ENCODE measurements at regions not wholly inside any gene's neighbourhood (a gene's known extent, or its start where the extent isn't known, plus 50 kb on each side); places are given as distances from the start of the nearest gene placed in this dataset.
A peak's percentile ranks its signal among the peaks of the same experiment; 100 is the strongest.

DNA sequence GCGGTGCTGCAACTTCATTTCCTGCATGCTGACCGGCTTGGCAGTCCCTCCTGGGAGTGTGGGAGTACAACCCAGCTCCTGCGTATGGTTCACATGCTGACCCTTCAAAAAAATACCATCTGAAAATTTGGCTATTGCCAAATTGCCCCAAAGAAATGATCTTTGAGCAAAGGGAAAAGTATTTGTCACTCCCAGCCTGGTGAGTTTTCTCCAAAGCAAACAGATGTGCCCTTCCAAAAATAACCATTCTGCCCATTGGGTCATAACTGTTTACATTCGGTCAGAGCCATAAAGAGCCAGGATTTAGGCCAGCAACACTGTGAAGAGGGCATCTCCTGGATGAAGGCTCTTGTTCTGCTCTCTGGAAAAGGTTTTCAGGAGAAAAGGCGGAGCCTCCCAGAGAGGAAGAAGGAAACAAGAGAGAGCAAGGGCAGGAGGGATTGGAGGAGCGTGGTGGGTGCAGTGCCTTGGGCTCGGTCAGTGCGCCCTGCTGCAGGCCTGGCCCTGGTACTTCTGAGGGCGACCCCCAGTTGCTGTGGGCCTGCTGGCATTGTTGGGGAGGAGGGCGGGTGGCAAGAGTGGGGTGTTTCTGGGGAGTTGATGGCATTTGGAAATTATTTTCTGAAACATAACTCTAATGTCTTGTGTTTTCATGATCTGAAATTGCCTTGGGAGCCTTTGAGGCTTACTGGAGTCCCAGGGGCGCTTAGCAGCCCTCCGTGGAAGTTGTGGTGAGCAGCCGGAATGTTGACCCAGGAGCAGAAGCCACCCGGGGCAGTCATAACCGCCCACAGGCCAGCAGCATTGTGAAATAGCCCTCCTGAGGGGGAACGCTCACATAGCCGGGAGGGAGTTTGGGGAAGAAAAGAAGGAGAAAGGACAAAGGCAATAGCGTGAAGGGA, 248.4 kb downstream of the MYLK4 start:
- DNase-seq = no peak

DNA sequence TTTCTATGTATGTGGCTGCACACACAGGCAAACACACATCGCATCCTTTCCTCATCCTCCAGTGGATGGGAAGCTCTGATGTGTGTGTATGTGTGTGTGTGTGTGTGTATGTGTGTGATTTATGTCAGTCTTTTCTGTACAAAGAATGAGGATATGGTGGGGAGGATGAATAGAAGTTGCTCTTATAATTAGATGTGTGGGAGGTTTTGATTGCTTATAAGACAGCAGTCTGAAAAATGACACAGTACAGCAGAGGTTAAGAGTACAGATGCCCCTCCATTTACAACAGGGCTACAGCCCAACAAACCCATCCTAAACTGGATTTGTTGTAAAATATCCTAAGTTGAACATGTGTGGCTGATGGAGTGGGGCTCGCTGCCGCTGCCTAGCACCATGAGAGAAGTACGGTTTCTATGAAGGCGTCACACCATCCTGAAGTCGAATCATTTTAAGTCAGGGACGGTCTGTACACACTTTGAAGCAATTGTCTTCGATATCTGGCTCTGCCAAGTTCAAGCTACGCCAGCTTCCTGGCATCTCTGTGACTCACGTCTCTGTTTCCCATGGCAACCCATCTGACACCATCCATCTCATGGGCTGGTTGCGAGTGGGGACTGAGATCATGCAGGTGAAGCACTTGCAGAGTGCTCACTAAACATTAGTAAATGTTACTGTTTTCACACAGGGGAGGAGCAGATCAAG, 252.6 kb downstream of the MYLK4 start:
- peak; percentile 27 for DNase-seq

DNA sequence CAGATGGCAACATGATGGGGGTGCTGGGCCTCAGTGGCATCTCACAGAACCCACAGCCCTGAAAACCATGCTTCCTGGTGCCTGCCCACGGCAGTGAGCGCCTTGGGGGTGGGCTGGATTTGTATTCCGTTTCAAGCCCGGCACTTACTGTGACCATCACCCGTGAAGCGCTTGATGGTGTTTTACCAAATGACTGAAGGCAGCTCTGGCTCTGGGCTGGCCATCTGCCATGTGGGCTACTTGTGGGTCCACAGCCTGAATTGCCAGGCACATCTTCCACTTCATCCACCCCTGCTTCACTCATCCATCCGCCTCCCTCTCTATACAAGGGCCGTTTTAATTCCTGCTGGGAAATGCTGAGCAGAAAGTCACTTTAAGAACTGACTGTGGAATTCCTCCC, 250.9 kb upstream of the GMDS start:
- DNase-seq = no peak

DNA sequence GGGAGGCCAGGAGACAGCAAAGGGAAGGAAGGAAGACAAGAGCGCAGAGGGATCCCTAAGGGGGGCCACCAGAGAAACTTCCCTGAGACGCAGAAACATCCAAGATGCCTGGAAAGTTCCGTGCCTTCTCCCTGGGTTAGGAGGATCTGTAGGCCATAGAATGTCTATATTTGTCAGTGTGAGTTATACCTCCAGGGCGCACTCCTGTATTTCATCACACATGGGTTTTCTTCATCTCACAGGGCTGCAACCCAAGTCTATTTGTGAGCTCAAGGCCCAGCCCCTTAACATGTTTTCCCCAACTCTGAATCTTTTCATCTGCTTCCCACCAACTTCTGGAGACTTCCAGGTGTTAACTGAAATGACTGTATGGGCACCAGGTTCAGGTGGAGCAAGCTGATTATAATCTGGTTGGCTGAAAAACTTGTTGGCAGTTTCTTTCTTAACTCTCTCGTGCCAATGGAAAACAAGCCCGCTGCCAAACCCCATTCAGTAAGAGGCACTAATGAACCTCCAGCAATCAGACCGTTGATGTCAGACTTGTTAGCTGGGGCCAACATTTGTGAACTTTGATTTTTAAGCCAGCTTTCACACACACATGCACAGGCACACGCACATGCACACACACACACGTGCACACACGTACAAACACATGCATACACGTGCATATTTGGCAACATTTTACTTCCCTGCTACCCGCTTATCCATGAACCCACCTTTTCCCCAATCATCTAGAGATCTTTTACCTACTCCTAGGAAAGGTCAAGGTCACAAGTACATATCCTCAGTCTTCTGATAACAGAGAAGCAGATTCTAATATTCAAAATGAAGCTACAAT, 247.5 kb upstream of the GMDS start:
- DNase-seq = no peak

DNA sequence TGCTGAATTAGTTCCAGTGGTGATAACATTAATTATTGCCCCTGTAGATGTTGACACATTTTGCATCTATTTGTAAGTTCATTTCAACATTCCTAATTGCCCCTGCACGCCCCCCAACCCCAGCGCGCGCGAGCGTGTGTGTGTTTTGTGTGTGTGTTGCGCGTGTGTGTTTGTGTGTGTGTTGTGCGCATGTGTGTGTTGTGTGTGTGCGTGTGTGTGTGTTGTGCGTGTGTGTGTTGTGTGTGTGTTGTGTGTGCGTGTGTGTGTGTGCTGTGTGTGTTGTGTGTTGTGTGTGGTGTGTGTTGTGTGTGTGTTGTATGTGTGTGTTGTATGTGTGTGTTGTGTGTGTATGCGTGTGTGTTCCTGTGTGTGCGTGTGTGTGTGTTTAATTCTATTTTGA, 245.7 kb upstream of the GMDS start:
- DNase-seq = no peak

DNA sequence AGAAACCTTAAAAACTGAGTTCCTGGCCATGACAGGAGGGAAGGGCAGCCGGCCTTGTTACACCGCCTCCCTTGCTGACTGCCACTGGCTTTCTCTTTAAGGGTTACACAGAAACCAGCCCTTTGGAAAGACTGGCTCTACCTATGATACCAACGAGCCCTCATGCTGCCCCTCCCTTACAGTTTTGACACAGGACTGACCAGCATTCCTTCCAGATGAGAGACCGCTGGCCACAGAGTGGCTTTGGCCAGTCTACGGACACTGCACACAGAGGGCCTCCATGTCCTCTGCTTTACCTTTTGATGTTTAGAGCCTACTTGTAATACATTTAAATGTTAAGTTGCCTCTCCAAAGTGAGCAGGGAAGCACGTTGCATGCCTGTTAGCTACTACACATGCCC, 243.2 kb upstream of the GMDS start:
- no peak for DNase-seq

DNA sequence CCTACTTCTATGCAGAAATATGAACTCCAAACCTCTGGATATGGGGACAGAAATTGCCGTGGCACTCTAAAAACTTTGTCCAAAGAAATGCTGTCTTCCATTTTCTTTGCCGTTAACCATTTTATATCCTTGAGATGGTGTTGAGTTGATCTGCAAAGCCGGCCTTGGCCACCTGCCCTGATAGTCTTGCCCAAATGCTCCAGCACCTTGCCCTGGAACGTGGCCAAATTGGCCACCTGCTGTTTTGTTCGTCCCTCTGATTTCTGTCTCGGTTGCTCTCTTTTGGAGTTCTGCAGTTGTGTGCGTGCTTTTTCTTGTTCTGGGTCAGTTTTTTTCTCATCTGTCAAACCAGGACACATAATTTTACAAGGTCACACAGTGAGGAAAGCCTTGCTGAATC, 239.7 kb upstream of the GMDS start:
- DNase-seq = peak; percentile 32

DNA sequence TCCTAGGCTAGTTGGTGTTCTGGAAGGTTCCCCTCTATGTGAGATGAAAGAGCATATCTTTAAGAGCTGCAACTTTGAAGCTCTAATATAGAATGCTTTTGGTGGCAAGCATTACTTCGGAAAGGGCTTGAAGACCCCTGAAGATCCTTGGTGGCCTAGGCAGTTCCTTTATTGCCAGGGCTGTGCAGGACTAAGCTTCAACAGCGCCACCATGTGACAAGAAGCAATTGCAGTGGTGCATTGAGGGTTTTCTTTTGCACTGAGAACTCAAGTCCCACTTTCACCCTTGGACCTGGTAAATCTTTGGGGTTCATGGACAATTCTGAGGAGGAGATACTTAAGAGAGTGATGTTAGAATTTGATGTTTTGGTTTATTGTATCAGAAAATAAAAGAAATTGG, 237.4 kb upstream of the GMDS start:
- DNase-seq = no peak

DNA sequence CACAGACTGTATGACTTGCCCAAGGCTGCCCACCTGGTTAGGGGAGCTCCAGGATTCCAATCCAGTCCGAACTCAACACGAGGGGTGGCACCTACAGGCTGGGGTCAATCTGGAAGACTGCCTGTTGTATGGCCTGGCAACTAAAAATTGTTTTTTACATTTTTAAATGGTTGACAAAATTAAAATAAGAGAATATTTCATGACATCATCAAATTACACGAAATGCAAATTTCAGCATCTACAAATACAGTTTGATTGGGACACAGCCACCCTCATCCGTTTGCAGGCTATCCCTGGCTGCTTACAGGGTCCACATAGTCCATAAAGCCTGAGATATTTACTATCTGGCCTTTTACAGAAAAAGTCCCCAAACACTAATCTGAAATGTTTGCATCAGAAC, 235.9 kb upstream of the GMDS start:
- no peak for DNase-seq

DNA sequence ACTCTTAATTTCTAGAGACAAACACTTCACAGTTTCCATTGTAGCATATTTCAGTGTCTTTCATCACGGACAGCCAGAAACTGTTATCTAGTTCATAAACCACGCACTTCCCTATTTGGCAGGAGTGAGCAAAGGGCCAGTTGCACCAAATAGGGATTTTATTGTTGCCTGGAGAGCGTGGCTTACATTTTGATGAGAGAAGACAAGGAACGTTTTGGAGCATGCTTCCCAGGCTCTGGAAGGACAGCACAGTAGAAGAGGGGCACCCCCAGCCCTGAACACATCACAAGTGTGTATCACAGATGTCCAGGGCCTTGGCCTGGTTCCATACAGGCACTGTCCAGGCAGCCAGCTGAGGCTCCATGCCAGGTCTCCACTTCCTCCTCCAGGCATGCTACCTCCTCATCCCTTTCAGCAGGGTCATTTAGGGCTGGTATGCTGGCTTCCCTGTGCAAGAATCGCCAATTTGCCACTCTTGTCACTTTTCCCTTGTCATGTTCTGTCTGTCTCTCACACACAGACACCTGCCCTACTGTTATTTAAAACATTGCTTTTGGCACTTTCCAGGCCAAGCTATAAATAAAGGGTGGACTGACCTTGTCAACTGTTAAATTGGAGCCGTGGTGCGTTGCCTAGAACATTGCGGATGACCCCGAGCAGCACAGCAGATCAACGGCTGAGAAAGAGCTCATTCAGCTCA, 235.0 kb upstream of the GMDS start:
- DNase-seq = no peak

DNA sequence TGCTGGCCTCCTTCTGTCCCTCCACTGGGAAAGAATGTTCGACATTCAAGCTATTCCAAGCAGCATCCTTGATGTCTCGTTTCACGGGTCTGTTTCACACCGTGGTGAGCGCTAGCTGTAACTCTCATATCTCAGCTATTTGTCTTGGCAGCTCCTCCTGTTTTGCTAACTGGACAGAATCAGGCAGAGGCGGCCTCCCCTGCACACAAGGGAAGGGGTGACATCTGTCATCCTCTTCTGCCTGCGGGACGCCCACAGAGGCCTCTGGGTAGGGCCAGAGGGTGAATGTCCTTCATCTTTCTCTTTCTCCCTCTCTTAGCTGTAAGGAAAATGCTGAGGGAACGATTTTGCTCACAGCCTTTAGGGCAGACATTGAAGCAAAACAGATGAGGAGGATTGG, 232.8 kb upstream of the GMDS start:
- no peak for DNase-seq

DNA sequence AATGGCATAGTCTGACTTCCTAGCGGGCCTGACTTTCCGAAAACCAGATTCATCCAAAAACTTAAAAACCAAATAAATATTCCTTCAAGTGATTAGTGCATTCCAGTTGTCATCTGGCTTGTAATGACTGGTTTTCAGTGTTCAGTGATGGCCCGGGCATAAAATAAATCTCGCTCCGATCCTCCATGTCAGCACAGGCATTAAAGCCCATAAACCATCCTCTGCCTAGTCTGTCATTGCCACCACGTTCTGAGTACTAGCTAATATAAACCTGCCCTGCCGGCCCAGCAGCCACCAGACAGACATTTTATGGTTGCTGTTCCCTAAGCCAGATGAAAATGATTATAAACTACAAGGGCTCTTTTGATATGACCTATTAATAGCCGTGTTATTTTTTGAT, 232.3 kb upstream of the GMDS start:
- no peak for DNase-seq

DNA sequence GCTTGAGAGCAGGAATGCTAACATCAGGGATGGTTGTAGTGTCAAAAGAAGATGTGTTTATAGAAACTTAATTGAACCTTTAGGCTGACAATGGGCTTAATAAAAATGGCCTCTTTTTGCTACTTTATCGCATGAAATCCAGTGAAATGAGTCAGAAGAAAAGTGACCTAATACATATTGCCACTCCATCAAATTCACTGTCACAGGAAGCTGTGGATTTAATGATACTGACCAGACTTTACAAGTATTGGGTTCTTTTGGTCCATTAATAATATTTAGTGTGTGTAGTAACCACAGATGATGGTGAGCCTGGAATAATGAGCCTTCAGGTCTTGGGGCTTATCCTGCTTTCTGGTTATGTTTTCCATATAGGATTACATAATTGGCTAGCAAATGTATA, 231.8 kb upstream of the GMDS start:
- DNase-seq = no peak

DNA sequence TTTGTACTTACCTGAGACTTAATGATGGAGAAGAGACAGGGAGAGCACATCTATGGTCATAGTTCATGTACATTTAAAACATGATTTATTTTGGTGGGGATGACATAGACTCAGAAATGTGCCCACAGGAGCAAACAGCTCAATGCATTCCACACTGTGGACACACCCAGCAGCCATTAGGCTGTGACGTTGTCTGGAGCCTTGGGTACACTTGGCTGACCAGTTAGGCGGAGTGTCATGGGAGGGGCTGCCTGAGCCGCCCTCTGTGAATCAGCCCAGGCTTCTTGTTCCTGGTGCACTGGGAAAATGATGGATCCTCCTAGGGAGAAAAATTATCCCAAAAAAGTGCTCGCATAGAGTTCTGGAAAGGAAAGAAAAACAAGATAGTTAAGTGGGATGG, 231.0 kb upstream of the GMDS start:
- no peak for DNase-seq

DNA sequence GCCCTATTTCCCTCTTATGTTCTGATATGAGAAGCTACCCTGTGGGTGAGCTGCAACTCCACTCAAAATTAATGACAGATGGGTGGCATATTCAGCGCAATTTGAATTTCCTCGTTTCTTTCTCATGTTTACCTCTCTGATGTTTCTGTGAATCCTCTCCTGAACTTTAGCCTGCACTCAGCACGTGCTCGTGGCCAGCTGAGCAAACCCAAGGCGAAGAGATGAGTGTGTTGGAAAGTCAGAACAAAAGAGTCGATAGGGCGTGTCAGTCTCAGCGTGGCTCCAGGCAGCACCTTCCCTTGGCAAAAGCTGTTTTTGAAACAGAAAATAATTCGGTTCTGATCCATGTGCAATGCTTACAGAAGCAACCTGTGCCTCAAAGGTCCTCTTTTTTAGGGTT, 226.1 kb upstream of the GMDS start:
- DNase-seq = peak; percentile 54

DNA sequence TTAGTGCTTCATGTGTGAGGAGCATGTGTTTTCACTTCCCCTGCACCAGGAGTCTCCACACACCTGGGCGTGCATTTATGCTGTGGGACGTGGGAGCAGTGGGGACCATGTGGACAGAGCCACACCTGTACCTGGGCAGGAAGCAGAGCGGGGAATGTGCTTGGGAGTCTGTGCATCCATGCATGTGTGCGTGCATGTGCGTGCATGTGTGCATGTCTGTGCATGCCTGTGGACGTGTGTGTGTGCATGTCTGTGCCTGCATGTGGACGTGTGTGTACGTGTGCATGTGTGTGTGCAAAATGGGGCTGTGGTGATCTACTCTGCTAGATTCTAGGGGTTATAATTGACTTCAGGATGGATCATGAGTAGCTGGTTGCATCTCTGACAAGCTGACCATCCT, 224.0 kb upstream of the GMDS start:
- DNase-seq = no peak

DNA sequence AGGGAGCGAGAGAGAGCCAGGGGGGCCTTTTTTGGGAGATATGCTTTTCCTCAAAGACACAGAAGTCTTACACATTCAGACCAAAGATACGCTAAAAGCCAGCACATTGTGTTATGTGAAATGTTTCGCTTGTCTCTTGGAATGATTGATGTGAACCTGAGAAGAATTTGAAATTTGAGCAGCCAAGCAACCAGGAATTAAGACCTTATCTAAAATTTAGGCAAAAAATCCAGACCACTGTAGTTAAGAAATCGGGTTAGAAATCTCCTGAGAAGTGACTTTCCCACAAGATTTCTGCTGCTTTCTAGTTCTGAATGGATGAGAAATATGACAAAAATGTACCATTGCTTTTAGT, 223.2 kb upstream of the GMDS start:
- DNase-seq = no peak

DNA sequence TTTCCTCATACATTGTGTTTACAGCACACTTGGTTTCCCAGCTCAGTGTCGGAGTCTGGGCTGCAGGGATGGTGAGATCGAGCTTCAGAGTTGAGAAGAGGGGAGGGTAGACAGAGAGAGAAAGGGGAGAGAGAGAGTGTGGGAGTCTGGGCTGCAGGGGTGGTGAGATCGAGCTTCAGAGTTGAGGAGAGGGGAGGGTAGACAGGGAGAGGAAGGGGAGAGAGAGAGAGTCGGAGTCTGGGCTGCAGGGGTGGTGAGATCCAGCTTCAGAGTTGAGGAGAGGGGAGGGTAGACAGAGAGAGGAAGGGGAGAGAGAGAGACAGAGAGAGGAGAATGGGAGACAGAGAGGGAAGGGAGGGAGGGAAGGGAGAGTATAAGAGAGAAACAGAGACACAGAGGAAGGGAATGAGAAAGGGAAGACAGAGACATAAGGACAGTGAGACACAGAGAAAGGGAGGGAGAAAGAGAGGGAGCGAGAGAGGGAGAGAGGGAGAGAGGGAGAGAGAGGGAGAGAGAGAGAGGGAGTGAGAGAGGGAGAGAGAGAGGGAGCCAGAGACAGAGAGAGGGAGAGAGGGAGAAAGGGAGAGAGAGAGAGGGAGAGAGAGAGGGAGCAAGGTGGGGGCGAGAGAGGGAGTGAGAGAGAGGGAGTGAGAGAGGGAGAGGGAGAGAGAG, 222.7 kb upstream of the GMDS start:
- DNase-seq = no peak

DNA sequence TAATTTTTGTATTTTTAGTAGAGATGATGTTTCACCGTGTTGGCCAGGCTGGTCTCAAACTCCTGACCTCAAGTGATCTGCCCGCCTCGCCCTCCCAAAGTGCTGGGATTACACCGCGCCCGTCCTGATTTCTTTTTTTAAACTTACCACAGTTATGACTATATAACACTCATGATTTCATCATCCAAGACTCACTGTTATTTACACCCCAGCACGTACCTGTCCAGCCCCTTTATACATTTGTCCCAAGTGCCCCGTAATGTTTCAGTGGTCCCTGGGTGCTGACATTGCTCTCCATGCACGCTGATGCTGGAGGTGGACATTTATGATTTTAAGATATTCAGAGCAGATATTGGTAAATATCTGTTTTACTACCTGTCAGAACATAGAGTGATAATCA, 219.9 kb upstream of the GMDS start:
- no peak for DNase-seq

DNA sequence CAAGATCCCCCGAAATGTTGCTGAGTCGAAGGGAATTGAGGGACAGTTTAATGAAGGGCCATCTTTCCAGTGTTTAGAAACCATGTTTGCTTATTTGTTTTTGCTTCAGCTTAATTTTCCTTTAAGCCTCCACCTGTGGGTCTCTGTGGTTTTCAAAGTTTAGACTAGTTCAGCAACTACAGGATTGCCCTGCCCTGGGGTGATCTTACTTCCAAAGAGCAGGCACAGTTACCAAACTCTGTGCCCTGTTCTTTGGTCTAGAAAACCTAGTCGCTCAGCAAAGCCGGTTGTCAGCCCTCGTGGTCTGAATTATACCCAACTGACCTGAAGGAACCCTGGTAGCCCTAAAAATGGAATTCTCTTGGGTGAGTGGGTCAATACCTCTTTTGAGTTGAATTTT, 219.2 kb upstream of the GMDS start:
- no peak for DNase-seq

DNA sequence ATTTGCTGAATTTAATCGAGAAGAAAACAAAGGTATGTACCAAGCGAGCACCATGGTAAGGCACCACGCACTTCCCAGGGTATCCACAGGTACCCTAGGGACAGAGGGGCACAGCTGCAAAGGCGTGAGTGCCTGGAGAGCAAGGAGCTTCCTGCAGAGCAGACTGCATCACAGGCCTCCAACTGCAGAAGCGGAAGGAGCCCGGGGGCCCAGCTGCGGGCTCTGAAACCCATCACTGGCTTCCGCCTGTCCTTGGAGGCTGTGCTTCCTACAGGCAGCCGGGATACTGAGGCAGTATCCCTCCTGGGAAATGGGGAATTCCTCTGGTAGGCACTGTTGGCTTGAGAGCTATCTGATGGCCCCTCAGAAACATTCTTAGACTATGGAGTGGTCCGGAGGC, 217.4 kb upstream of the GMDS start:
- DNase-seq = no peak

DNA sequence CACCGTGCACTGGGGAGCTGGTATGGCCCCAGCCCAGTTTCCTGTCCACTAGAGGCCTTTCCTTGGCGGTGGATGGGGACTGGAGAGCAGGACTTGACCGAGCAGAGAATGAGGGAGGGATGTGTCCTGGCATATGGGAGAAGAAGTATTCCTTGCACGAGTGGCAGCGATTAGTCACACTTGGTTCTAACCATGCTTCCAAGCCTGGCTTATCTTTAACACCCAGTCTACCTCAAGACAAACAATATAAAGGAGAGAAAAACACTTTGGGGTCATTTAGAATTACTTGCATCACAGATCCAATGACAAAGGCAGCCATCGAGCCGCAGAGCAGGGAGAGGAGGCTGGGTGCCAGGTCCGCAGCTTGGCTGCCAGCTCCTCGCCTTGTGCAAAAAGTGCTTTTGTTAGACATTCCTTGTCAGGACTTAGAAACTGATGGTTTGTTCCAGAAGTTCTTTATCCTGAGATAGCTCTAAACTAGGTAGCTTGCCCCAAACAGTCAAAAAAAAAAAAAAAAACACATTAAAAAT, 214.9 kb upstream of the GMDS start:
- DNase-seq = no peak

Measured in NCI-H345 (cell line).